ENCODE measurements at regions not wholly inside any gene's neighbourhood (a gene's known extent, or its start where the extent isn't known, plus 50 kb on each side); places are given as distances from the start of the nearest gene placed in this dataset.

DNA sequence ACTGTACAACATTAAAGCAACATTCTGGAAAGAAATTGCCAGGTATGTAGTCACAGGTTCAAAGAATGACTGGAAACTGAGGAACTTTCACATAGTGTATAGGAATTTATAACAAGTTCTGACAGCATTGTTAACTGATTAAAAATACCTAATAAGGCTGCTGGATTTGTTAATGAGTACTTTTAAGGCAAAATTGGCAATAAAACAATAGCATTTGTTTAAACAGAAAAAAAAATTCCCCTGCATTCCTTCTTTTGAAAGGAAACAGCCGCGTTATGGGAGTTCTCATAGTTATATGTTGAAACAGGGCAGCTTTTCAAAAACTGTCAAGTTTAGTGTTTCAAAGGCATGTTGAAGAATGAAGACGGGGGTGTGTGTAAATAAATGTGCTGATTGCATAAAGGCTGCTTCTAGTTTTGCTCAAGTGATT lies 282.5 kb upstream of the FAT1 start:
- Histone ChIP-seq H3K14ac (ENCODE audit: insufficient read length) (no peak overlapping the region), H2AFZ (ENCODE audit: low read length) (no peak overlapping the region), H2BK120ac (replicated peaks; ENCODE audit: low read depth, low read length) (no peak overlapping the region), H2BK15ac (ENCODE audit: low read length) (no peak overlapping the region), H3K4ac (replicated peaks; ENCODE audit: insufficient read length, low read depth, low read length) (no peak overlapping the region), H3K79me2 (ENCODE audit: control insufficient read depth in 1 of 2, insufficient read depth in 2 of 2, low read length in 2 of 2) (no peaks in the 10 kb centered on the region), H3K56ac (replicated peaks; ENCODE audit: insufficient read length, low read depth, low read length) (no peak overlapping the region), H3K4me2 (ENCODE audit: insufficient read depth in 1 of 2, low read depth in 2 of 2, low read length in 2 of 2) (no peak overlapping the region), H4K8ac (ENCODE audit: extremely low read depth, insufficient read depth, low read length) (no peak overlapping the region), H3K23ac (ENCODE audit: insufficient read length) (no peak overlapping the region), H2BK5ac (ENCODE audit: low read depth, low read length) (no peak overlapping the region), H2BK20ac (ENCODE audit: low read length) (no peak overlapping the region), H3K27ac (ENCODE audit: low read depth, low read length) (no peak overlapping the region), H3K27me3 (replicated peaks in 1 of 4; ENCODE audit: control insufficient read depth in 3 of 4, extremely low read depth in 1 of 4, insufficient read depth in 3 of 4, low read length in 3 of 4) (no peaks in the 10 kb centered on the region), H3K4me1 (replicated peaks in 1 of 4; ENCODE audit: control insufficient read depth in 3 of 4, insufficient read depth in 4 of 4, low read length in 3 of 4) (no peaks in the 10 kb centered on the region; a peak in 2 of 7 replicates), H4K20me1 (replicated peaks in 1 of 2; ENCODE audit: control insufficient read depth in 1 of 2, insufficient read depth in 2 of 2, low read length in 2 of 2) (no peaks in the 10 kb centered on the region), H2AK5ac (ENCODE audit: low read depth, low read length) (no peak overlapping the region), H3K9ac (replicated peaks in 1 of 4; ENCODE audit: extremely low read depth in 1 of 4, low read depth in 3 of 4, low read length in 3 of 4) (no peak overlapping the region), H3K4me3 (ENCODE audit: extremely low read depth in 1 of 4, insufficient read depth in 2 of 4, low read depth in 3 of 4, low read length in 4 of 4) (no peak overlapping the region), H3K36me3 (ENCODE audit: control insufficient read depth in 2 of 4, insufficient read depth in 4 of 4, low read length in 3 of 4) (no peaks in the 10 kb centered on the region), H3K23me2 (ENCODE audit: low read depth, low read length) (no peaks in the 10 kb centered on the region), H2BK12ac (ENCODE audit: low read depth, low read length) (no peak overlapping the region), H4K5ac (ENCODE audit: insufficient read length, low read depth, low read length) (no peak overlapping the region), H3K79me1 (ENCODE audit: low read depth, low read length) (no peaks in the 10 kb centered on the region), H3K9me3 (ENCODE audit: insufficient read depth in 2 of 2, low read depth in 1 of 2, low read length in 1 of 2) (no peaks in the 10 kb centered on the region), H4K91ac (replicated peaks; ENCODE audit: insufficient read length, low read length) (no peak overlapping the region), H3K18ac (ENCODE audit: extremely low read depth, low read length) (no peak overlapping the region)
- DNase-seq (ENCODE audit: low read depth in 1 of 2, low spot score in 2 of 2) (no peak), FAIRE-seq (no peak)
- ChIA-PET POLR2A (ENCODE audit: partially characterized antibody) (no interaction called here), CTCF (ENCODE audit: partially characterized antibody) (no interaction called here)
- no peak for TF ChIP-seq SP2 (IDR thresholded peaks at IDR 0.05; ENCODE audit: low read length)
- no peak for TF ChIP-seq RBBP5 (IDR thresholded peaks at IDR 0.05; ENCODE audit: borderline replicate concordance, low read depth, low read length)
- TF ChIP-seq CTBP2 (IDR thresholded peaks at IDR 0.05; ENCODE audit: borderline replicate concordance, insufficient read depth, insufficient read length, low read length), result no peak
- TF ChIP-seq PHF8 (conservative IDR thresholded peaks at IDR 0.05; ENCODE audit: low read depth, low read length), result no peak
- WGBS, 2 experiments (ENCODE audit: extremely low coverage in 1 of 2, insufficient coverage in 1 of 2, insufficient read length in 1 of 2, insufficient replicate concordance in 2 of 2, low coverage in 1 of 2, low lambda C conversion rate in 2 of 2, missing lambda C conversion rate in 1 of 2), result 81% methylated on average over 3 of the region's 3 CpGs; no CpG with 5 or more reads in 1 of the 2 experiments

Data from H1 (cell line).